WTC11 (cell line): ENCODE measurements at regions not wholly inside any gene's neighbourhood (a gene's known extent, or its start where the extent isn't known, plus 50 kb on each side); places are given as distances from the start of the nearest gene placed in this dataset.

ENCODE experiments used
- ESRRA ChIP-seq: sonication (generic); formaldehyde crosslinking; IDR thresholded peaks from 2 replicates; pipeline ENCODE4 v1.8.1; 2022; ENCODE audit warnings: mild to moderate bottlenecking, missing genetic modification reagents, borderline replicate concordance
- TF ChIP-seq, protein P1 (sequence below): fragments of 200-600 bp; IDR thresholded peaks from 2 replicates; pipeline ENCODE4 v1.8.0; 2022; ENCODE audit warnings: antibody characterized with exemption
- TF ChIP-seq, protein P2 (sequence below): sonication (generic); formaldehyde crosslinking; IDR thresholded peaks from 2 replicates; pipeline ENCODE4 v1.8.1; 2023; ENCODE audit warnings: mild to moderate bottlenecking, moderate library complexity, missing genetic modification reagents

DNA sequence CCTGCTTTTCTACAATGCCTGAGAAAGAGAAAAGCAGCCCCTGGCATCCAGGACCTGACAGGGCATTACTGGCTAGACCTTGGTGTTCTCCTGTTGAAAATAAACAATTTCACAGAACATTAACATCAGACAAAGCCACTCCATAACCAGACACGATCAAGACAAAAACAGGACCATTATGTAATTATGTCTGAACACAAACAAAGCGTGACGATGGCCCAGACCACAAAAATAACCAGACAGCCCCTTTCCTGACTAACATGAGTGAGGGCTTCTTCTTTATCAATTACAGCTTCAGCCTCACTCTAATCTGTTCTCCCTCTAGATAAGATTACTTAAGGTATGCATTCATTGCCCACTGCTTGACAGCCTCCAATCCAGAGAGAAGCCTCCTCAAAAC, 172.7 kb upstream of the LMCD1 start:
- TF ChIP-seq, protein P1, sequence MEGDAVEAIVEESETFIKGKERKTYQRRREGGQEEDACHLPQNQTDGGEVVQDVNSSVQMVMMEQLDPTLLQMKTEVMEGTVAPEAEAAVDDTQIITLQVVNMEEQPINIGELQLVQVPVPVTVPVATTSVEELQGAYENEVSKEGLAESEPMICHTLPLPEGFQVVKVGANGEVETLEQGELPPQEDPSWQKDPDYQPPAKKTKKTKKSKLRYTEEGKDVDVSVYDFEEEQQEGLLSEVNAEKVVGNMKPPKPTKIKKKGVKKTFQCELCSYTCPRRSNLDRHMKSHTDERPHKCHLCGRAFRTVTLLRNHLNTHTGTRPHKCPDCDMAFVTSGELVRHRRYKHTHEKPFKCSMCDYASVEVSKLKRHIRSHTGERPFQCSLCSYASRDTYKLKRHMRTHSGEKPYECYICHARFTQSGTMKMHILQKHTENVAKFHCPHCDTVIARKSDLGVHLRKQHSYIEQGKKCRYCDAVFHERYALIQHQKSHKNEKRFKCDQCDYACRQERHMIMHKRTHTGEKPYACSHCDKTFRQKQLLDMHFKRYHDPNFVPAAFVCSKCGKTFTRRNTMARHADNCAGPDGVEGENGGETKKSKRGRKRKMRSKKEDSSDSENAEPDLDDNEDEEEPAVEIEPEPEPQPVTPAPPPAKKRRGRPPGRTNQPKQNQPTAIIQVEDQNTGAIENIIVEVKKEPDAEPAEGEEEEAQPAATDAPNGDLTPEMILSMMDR, result no peak
- TF ChIP-seq, protein P2, sequence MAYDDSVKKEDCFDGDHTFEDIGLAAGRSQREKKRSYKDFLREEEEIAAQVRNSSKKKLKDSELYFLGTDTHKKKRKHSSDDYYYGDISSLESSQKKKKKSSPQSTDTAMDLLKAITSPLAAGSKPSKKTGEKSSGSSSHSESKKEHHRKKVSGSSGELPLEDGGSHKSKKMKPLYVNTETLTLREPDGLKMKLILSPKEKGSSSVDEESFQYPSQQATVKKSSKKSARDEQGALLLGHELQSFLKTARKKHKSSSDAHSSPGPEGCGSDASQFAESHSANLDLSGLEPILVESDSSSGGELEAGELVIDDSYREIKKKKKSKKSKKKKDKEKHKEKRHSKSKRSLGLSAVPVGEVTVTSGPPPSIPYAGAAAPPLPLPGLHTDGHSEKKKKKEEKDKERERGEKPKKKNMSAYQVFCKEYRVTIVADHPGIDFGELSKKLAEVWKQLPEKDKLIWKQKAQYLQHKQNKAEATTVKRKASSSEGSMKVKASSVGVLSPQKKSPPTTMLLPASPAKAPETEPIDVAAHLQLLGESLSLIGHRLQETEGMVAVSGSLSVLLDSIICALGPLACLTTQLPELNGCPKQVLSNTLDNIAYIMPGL (CRISPR knock-in tag), result no peak
- TF ChIP-seq ESRRA, result no peak
